SK-N-SH treated with all-trans-retinoic acid at 6 μM for 48 hours (cell line): ENCODE measurements at regions not wholly inside any gene's neighbourhood (a gene's known extent, or its start where the extent isn't known, plus 50 kb on each side); places are given as distances from the start of the nearest gene placed in this dataset.

Experiments used
- ARNTL ChIP-seq: fragments of 450-650 bp; formaldehyde crosslinking; IDR thresholded peaks from 2 replicates; pipeline ENCODE4 v1.5.0; 2020; ENCODE audit warnings: low read depth, mild to moderate bottlenecking, moderate library complexity, borderline replicate concordance
- CREB5 ChIP-seq: fragments of 250-450 bp; sonication (Bioruptor Pico); IDR thresholded peaks from 2 replicates; pipeline ENCODE4 v1.5.1; 2020; ENCODE audit warnings: low read depth, mild to moderate bottlenecking, moderate library complexity
- CSDC2 ChIP-seq: fragments of 250-450 bp; sonication (Bioruptor Pico); IDR thresholded peaks from 2 replicates; pipeline ENCODE4 v1.5.0; 2020; ENCODE audit warnings: mild to moderate bottlenecking, moderate library complexity
- ISL1 ChIP-seq: fragments of 250-450 bp; sonication (Bioruptor Pico); IDR thresholded peaks from 2 replicates; pipeline ENCODE4 v2.1.2; 2022; ENCODE audit warnings: mild to moderate bottlenecking, moderate library complexity
- OSR1 ChIP-seq: fragments of 250-450 bp; sonication (Bioruptor Pico); IDR thresholded peaks from 2 replicates; pipeline ENCODE4 v1.8.0; 2022; ENCODE audit warnings: moderate library complexity, mild to moderate bottlenecking, inconsistent platforms
- POU6F1 ChIP-seq: fragments of 250-450 bp; sonication (Bioruptor Pico); IDR thresholded peaks from 2 replicates; pipeline ENCODE4 v1.8.0; 2021; ENCODE audit warnings: low read depth, mild to moderate bottlenecking, moderate library complexity, borderline replicate concordance
- PPARA ChIP-seq: fragments of 250-450 bp; sonication (Bioruptor Pico); IDR thresholded peaks from 2 replicates; pipeline ENCODE4 v1.5.0; 2020; ENCODE audit warnings: mild to moderate bottlenecking, borderline replicate concordance
- TCF4 ChIP-seq: fragments of 250-450 bp; sonication (Bioruptor Pico); IDR thresholded peaks from 2 replicates; pipeline ENCODE4 v1.8.0; 2021; ENCODE audit warnings: mild to moderate bottlenecking, moderate library complexity, borderline replicate concordance
- ZNF565 ChIP-seq: fragments of 450-650 bp; formaldehyde crosslinking; conservative IDR thresholded peaks from 2 replicates; pipeline ENCODE4 v1.5.0; 2020; ENCODE audit warnings: low read depth, mild to moderate bottlenecking, moderate library complexity

- no peak for TF ChIP-seq OSR1
- TF ChIP-seq CREB5 (CRISPR knock-in tag) = no peak
- TF ChIP-seq CSDC2 (CRISPR knock-in tag) = no peak
- no peak for TF ChIP-seq POU6F1 (CRISPR knock-in tag)
- no peak for TF ChIP-seq PPARA (CRISPR knock-in tag)
- no peak for TF ChIP-seq ZNF565 (CRISPR knock-in tag)
- TF ChIP-seq ARNTL = no peak
- no peak for TF ChIP-seq TCF4 (CRISPR knock-in tag)
- TF ChIP-seq ISL1 (CRISPR knock-in tag) = no peak
These were observed 111.8 kb upstream of the EDNRB start for GRCh38 chr13:78030341-78030896.
